Lung microvascular endothelial cell (primary cell): ENCODE measurements at regions not wholly inside any gene's neighbourhood (a gene's known extent, or its start where the extent isn't known, plus 50 kb on each side); places are given as distances from the start of the nearest gene placed in this dataset.

ENCODE experiments used
- DNase-seq, 2 donors: peaks; one replicate each; pipeline versions ENCODE4 v3.0.0 to v3.0.0-alpha.2; 2010; ENCODE audit warnings: low read depth in 2 of 2

- DNase-seq: no peak
Observed at GRCh38 chr14:21993070-21993469, 319.5 kb upstream of the OR4E1 start.

DNA sequence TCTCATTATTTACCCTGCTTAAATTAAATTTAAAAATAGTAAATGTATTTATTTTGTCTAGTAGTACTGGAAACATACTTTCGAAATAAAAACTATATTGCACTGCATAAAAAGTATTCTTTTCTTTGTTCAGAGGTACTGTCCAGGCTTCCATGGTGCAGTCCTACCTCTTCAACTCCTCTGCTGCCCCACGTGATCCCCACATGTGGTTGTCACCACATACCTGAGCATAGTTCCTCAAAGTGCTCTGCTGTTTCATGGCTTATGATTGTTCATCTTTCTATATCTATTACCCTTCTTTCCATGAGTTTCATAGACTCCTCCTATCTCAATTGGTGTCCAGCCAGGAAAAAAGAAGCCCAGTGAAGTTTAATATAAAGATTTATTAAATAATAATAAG, 317.5 kb upstream of the OR4E1 start:
- no peak for DNase-seq

DNA sequence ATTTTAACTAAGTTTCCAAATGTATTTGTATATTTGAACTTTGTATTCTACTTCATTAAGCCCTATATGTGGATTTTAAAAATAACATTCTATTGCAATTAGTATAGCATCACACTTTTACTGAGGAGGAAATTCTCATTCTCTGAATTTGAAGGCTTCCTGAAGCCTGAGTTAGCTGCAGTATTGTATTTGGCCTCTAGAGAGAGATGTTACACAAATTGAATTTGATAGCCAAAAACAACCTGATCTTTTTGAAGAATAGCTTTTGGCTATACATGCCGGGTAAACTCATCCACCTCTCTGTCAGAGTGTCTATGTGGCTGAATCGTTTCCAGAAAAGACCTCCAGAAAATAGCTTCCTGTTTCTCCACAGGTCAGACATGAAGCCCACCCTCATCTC, 316.5 kb upstream of the OR4E1 start:
- DNase-seq: peak; percentile 12 to 16

- DNase-seq: no peak
Observed at GRCh38 chr14:21989090-21989489, 315.5 kb upstream of the OR4E1 start.

GRCh38 chr14:21988413-21988812, 314.8 kb upstream of the OR4E1 start:
- DNase-seq: no peak

- peak; percentile 40 to 53 for DNase-seq
Observed at GRCh38 chr14:21987937-21988336, 314.3 kb upstream of the OR4E1 start.

- DNase-seq: no peak
Observed at GRCh38 chr14:21985081-21985480, 311.5 kb upstream of the OR4E1 start.

GRCh38 chr14:21978999-21979314, 305.3 kb upstream of the OR4E1 start:
- no peak for DNase-seq

DNA sequence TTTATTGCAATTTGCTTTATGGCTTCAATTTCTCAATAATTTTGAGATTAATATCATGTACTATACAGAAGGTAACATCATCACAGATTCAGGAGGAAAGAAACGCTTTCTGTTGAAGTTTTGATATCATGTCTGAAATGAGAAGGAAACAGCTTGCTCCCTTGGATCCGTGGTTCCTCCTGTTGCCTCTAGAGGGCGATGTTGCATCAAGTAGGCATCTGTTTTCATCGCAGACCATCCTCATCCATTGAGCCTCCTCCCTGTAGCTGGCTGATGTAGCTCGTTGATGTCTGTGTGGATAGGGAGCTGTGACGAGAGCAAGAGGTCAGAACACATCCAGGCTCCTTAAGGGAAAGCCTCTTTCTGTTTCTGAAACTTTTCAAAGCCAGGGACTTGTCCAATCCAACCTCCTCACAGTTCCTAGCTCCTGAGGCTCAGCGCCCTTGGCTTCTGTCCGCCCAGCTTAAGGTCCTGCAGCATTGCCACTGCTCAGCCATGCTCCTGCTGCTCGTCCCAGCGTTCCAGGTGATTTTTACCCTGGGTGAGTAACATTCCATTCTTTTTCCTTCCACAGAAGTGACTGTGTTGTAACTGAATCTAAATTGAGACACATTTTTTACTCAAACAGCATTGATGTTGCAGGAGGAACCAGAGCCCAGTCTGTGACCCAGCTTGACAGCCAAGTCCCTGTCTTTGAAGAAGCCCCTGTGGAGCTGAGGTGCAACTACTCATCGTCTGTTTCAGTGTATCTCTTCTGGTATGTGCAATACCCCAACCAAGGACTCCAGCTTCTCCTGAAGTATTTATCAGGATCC, 304.8 kb upstream of the OR4E1 start:
- DNase-seq: peak; percentile 46 to 55

GRCh38 chr14:21974741-21975140, 301.1 kb upstream of the OR4E1 start:
- no peak for DNase-seq

GRCh38 chr14:21965042-21965441, 291.4 kb upstream of the OR4E1 start:
- DNase-seq: no peak

DNA sequence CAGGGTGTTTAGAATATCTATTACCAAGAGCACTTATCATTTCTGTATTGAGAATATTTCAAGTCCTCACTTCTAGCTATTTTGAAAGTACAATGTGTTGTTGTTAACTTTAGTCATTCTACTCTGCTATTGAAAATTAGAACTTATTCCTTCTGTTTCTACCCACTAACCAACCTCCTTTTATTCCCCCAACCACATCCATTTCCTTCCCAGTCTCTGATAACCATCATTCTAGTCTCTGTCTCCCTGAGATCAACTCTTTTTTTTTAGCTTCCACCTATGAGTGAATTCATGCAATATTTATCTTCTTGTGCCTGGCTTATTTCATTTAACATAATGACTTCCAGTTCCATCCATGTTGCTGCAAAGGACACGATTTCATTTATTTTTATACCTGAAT, 290.6 kb upstream of the OR4E1 start:
- DNase-seq: no peak

GRCh38 chr14:21960636-21961035, 287.0 kb upstream of the OR4E1 start:
- no peak for DNase-seq

DNA sequence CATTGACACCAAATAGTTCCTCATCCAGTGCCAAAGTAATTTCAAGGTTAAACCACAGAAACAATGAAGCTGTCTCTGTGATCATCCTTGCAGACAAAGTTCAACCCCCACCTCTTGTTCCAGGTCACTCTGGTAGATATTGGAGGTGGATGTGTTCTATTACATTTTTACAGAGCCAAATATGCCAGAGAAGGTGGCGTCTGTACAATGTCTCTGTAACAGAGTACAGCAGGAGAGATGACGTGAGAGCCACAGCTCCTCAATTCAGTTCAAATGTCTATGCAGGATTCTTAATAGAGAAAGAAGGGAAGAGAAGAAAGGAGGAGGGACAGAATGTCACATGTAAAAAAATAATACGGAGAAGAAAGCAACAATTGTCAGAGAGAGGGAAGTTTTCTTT, 268.3 kb upstream of the OR4E1 start:
- no peak for DNase-seq

DNA sequence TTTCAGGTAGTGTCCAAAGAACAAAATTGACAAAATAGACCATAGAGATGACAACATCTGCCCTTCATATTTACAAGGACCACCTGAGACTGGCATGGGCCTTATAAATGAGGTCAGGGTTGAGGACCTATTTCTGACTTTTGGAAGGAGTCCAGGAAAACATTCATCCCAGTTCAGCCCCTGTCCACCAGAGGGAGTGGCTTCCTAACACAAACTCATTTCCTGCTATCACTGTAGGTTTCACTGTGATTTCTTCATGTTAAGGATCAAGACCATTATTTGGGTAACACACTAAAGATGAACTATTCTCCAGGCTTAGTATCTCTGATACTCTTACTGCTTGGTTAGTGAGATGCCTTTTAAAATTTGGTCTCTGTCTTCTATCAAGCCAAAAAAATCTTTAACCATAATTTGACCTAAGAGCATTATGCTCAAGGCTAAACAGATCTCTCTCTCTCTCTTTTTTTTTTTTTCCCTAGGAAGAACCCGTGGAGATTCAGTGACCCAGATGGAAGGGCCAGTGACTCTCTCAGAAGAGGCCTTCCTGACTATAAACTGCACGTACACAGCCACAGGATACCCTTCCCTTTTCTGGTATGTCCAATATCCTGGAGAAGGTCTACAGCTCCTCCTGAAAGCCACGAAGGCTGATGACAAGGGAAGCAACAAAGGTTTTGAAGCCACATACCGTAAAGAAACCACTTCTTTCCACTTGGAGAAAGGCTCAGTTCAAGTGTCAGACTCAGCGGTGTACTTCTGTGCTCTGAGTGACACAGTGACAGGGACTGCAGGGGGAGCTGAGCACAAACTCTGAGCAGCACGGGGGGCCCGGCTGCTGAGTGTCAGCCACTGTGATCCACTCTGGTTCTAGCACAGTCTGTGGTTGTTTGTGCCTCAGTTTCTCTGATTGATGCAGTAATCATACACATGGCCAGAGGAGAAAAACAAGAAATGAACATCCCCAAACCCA, 267.6 kb upstream of the OR4E1 start:
- DNase-seq: peak; percentile 36 to 49

- DNase-seq: no peak
Observed at GRCh38 chr14:21939836-21940235, 266.2 kb upstream of the OR4E1 start.

DNA sequence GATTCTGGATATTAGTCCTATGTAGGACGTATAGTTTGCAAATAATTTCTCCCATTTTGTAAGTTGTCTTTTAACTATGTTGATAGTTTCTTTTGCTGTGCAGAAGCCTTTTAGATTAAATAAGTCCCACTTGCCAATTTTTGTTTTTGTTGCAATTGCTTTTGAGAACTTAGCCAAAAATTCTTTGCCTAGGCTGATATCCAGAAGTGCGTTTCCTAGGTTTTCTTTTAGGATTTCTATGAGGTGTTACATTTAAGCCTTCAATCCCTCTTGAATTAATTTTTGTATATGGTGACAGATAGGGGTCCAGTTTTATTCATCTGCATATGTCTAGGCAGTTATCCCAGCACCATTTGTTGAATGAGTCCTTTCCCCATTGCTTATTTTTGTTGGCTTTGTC, 264.4 kb upstream of the OR4E1 start:
- DNase-seq: no peak

DNA sequence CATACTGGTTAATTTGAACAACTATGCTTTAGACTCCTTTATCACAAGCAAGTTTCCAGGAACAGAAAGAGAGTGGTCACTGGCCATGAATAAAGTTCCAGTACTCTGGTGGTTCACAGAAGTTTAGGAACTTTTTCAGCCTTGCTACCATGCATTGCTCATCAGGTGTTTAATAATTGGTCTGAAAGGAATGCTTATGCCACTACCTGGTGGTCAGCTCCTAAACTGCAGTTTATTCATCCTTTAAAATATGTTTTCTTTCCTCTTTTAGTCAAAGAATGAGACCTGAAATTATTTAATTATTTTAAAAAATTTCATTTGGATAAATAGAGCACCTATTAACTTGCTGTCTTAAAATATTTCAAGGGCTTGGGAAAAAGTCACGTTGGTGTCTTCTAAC, 260.1 kb upstream of the OR4E1 start:
- DNase-seq: peak; percentile 28 to 63

GRCh38 chr14:21924479-21924878, 250.9 kb upstream of the OR4E1 start:
- DNase-seq: peak in 1 of 2 donors; percentile 39

DNA sequence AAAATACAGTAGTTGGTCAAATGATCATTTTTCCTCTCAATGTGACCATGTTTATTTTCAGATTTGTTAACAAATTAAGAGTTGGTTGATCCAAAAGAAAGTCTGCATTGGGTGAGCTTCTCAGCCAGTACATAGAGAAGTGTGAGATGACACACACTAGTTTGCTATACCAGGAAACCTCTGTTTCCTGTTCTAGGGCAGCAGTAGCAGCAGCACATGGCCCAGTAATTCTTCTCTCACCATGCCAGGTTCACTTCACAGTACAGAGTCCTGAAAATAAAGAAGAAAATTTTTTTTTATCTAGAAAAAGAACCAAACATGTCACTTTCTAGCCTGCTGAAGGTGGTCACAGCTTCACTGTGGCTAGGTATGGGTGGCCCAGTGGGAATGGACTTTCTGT, 250.2 kb upstream of the OR4E1 start:
- peak; percentile 88 for DNase-seq

- DNase-seq: no peak
Observed at GRCh38 chr14:21921453-21921852, 247.8 kb upstream of the OR4E1 start.

DNA sequence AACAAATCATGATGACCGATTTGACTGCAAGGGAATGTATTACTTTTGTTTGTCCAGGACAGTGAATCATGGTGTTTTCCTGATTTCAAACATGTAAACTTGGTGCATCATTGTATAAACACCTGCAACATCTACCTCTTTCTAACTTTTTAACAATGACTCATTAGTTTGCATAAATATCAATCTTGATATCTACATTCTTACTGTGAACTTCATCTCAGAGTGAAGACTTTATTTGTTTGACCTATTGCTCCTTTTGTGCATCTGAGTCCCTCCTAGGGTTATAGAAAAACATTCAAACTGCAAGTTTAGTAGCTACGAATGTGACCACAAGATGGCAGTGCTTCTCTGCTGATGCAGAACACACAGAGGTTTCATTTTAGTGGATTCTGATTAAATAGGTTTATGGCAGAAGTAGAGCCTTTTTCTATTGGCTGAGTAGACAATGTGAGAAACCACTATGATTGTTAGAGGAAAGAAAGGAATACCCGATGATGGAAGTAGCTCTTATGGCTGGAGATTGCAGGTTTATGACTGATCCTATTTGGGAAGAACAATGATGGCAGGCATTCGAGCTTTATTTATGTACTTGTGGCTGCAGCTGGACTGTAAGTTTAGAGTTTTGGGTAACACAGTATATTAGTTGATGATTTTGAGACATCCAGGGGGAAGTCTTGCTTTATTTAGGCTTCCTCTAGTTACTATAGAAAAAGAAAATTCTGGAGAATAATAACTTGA, 244.2 kb upstream of the OR4E1 start:
- peak; percentile 85 to 88 for DNase-seq
